ENCODE measurements at regions not wholly inside any gene's neighbourhood (a gene's known extent, or its start where the extent isn't known, plus 50 kb on each side); places are given as distances from the start of the nearest gene placed in this dataset.

- no CpG with 5 or more reads among the region's 2 CpGs for WGBS, 2 experiments (ENCODE audit: extremely low coverage in 2 of 2, insufficient read length in 1 of 2)
These were observed 76.3 kb upstream of the ARHGAP36 start for GRCh38 chrX:130981836-130982235.

More at GRCh38 chrX:130981836-130982235, 76.3 kb upstream of the ARHGAP36 start:
- Histone ChIP-seq H4K91ac (ENCODE audit: insufficient read depth, low read depth, low read length) (no peak overlapping the region), H3K9me1 (ENCODE audit: insufficient read depth, low read length) (no peaks in the 10 kb centered on the region), H3K27me3 (ENCODE audit: control insufficient read depth, insufficient read depth, low read length) (peaks cover 3% of the 10 kb centered on the region; the same call in 1 of the 2 replicates), H2BK120ac (ENCODE audit: low read depth, low read length) (no peak overlapping the region), H2AK5ac (ENCODE audit: low read depth, low read length) (no peak overlapping the region), H2BK5ac (ENCODE audit: low read depth, low read length, poor library complexity, severe bottlenecking) (no peak overlapping the region), H3K9ac (ENCODE audit: low read depth, low read length) (no peak overlapping the region), H3K23ac (ENCODE audit: low read depth, low read length) (no peak overlapping the region), H3K18ac (ENCODE audit: low read depth, low read length) (no peak overlapping the region), H4K8ac (ENCODE audit: low read depth in 2 of 2, low read length in 2 of 2) (no peak overlapping the region), H3K14ac (replicated peaks; ENCODE audit: low read depth, low read length) (no peak overlapping the region), H4K20me1 (ENCODE audit: insufficient read depth, low read length) (no peaks in the 10 kb centered on the region), H2AK9ac (replicated peaks; ENCODE audit: low read depth, low read length, poor library complexity) (no peak overlapping the region), H2BK15ac (ENCODE audit: low read depth, low read length) (no peak overlapping the region), H3K4me3 (ENCODE audit: insufficient read depth, low read depth, low read length) (no peak overlapping the region), H3K27ac (ENCODE audit: insufficient read depth, low read length) (no peak overlapping the region), H3K36me3 (ENCODE audit: control insufficient read depth, insufficient read depth, low read length) (no peaks in the 10 kb centered on the region), H3K56ac (ENCODE audit: extremely low read depth, insufficient read depth, low read length) (no peak overlapping the region), H3K79me1 (ENCODE audit: low read depth in 1 of 2, low read length in 2 of 2) (no peaks in the 10 kb centered on the region), H4K5ac (ENCODE audit: low read depth, low read length) (no peak overlapping the region), H2AFZ (replicated peaks; ENCODE audit: low read length, poor library complexity) (no peak overlapping the region), H3K4me2 (ENCODE audit: low read depth, low read length) (no peak overlapping the region), H2BK20ac (ENCODE audit: low read depth, low read length) (no peak overlapping the region), H3K9me3 (ENCODE audit: control insufficient read depth, insufficient read depth, low read length) (no peaks in the 10 kb centered on the region), H3K4me1 (ENCODE audit: control insufficient read depth, insufficient read depth, low read length) (no peaks in the 10 kb centered on the region), H3K4ac (ENCODE audit: low read depth, low read length) (no peak overlapping the region)
- CTCF ChIA-PET = no interaction called here
- in situ Hi-C loops (cut with MboI; ENCODE audit: low sequenced_read_pairs) = loop anchor here (10.0 kb wide), 1 partner anchor 653 kb away; no protein-coding TSS in a partner anchor
- dilution Hi-C loops (cut with HindIII; ENCODE audit: low sequenced_read_pairs, unreplicated experiment) = no loop called here
- ATAC-seq (ENCODE audit: low read depth) (no peak), DNase-seq (no peak)
- intact Hi-C loops (cut with micrococcal nuclease) = no loop called here
- POLR2A ChIA-PET (ENCODE audit: unreplicated experiment) = no interaction called here
- TF ChIP-seq RCOR1 (IDR thresholded peaks at IDR 0.05; ENCODE audit: insufficient replicate concordance, low read length) = no peak
- no peak for TF ChIP-seq USF2 (IDR thresholded peaks at IDR 0.05; ENCODE audit: low read depth, low read length)
- TF ChIP-seq FOS (IDR thresholded peaks at IDR 0.05; ENCODE audit: low read depth, low read length) = no peak
- no peak for TF ChIP-seq CTCF (conservative IDR thresholded peaks at IDR 0.05; ENCODE audit: low read depth, low read length)
- TF ChIP-seq BHLHE40 (IDR thresholded peaks at IDR 0.05; ENCODE audit: low read depth, low read length) = no peak
- TF ChIP-seq CEBPB (IDR thresholded peaks at IDR 0.05; ENCODE audit: low read depth, low read length) = no peak
- no peak for TF ChIP-seq ELK1 (IDR thresholded peaks at IDR 0.05; ENCODE audit: borderline replicate concordance, low read depth, low read length)
- TF ChIP-seq NFE2L2 (IDR thresholded peaks at IDR 0.05; ENCODE audit: low read depth, low read length) = no peak
- TF ChIP-seq RFX5 (IDR thresholded peaks at IDR 0.05; ENCODE audit: low read depth, low read length) = no peak
- no peak for TF ChIP-seq POLR2A (IDR thresholded peaks at IDR 0.05; ENCODE audit: low read depth, low read length)
- no peak for TF ChIP-seq MAZ (IDR thresholded peaks at IDR 0.05; ENCODE audit: borderline replicate concordance, low read depth, low read length)
- no peak for TF ChIP-seq MAFK (IDR thresholded peaks at IDR 0.05; ENCODE audit: low read depth, low read length)
- no peak for TF ChIP-seq MXI1 (IDR thresholded peaks at IDR 0.05; ENCODE audit: borderline replicate concordance, low read depth, low read length)
- BruUV-seq (replicated peaks) = no TSS peak
